HCT116 (cell line): ENCODE measurements at regions not wholly inside any gene's neighbourhood (a gene's known extent, or its start where the extent isn't known, plus 50 kb on each side); places are given as distances from the start of the nearest gene placed in this dataset.

Experiments used
- ATF3 ChIP-seq: IDR thresholded peaks from 2 replicates; pipeline ENCODE4 v1.6.1; 2012
- CEBPB ChIP-seq: IDR thresholded peaks from 2 replicates; pipeline ENCODE4 v1.6.1; 2012; ENCODE audit warnings: low read depth
- CTCF ChIP-seq, 3 experiments: fragments of 200-600 bp in 1 of 3; sonication (generic) in 1 of 3; IDR thresholded peaks in 2 of 3; conservative IDR thresholded peaks in 1 of 3; 2 replicates each; pipeline ENCODE4 v1.5.1; 2012 to 2017; ENCODE audit warnings: low read depth in 2 of 3, low read length in 2 of 3, antibody characterized with exemption in 1 of 3, borderline replicate concordance in 1 of 3, control low read depth in 1 of 3, mild to moderate bottlenecking in 1 of 3, mixed read lengths in 1 of 3, mixed run types in 1 of 3, moderate library complexity in 1 of 3; ENCODE audit not compliant: insufficient read depth in 1 of 3
- EGR1 ChIP-seq: IDR thresholded peaks from 2 replicates; pipeline ENCODE4 v1.6.1; 2012; ENCODE audit warnings: low read depth
- EZH2 ChIP-seq: fragments of 200-600 bp; sonication (generic); IDR thresholded peaks from 2 replicates; pipeline ENCODE4 v1.6.1; 2017; ENCODE audit warnings: antibody characterized with exemption, mixed run types
- EZH2phosphoT487 ChIP-seq: fragments of 200-600 bp; IDR thresholded peaks from 2 replicates; pipeline ENCODE4 v1.6.1; 2018; ENCODE audit warnings: antibody characterized with exemption, borderline replicate concordance
- POLR2A ChIP-seq: IDR thresholded peaks from 2 replicates; pipeline ENCODE4 v1.7.0; 2011; ENCODE audit warnings: borderline replicate concordance; ENCODE audit not compliant: insufficient read depth, insufficient read length; ENCODE audit errors: extremely low read depth
- POLR2AphosphoS5 ChIP-seq: IDR thresholded peaks from 2 replicates; pipeline ENCODE4 v1.6.1; 2011; ENCODE audit warnings: mild to moderate bottlenecking, low read depth, low read length, moderate library complexity
- RAD21 ChIP-seq: IDR thresholded peaks from 2 replicates; pipeline ENCODE4 v1.6.1; 2012; ENCODE audit warnings: low read depth, mild to moderate bottlenecking
- REST ChIP-seq: IDR thresholded peaks from 2 replicates; pipeline ENCODE4 v1.6.1; 2012; ENCODE audit warnings: low read depth
- SIN3A ChIP-seq: IDR thresholded peaks from 2 replicates; pipeline ENCODE4 v1.6.1; 2012; ENCODE audit warnings: low read depth
- TCF7L2 ChIP-seq: IDR thresholded peaks from 2 replicates; pipeline ENCODE4 v1.7.0; 2011; ENCODE audit warnings: borderline replicate concordance, inconsistent platforms; ENCODE audit not compliant: insufficient read depth, insufficient read length; ENCODE audit errors: extremely low read depth
- YY1 ChIP-seq: IDR thresholded peaks from 2 replicates; pipeline ENCODE4 v1.6.1; 2011; ENCODE audit warnings: low read length, low read depth, moderate library complexity, mild to moderate bottlenecking; ENCODE audit not compliant: insufficient replicate concordance; ENCODE audit errors: extremely low read depth
- ZNF274 ChIP-seq: fragments of 200-500 bp; sonication (Bioruptor generic); IDR thresholded peaks from 2 replicates; pipeline ENCODE4 v1.6.1; 2014; ENCODE audit warnings: mild to moderate bottlenecking, low read depth, low read length, inconsistent platforms

- TF ChIP-seq EZH2phosphoT487 (no peak), CTCF (IDR thresholded peaks at IDR 0.05 in 2 of 3, conservative IDR thresholded peaks at IDR 0.05 in 1 of 3; ENCODE audit: borderline replicate concordance in 1 of 3, insufficient read depth in 1 of 3, low read depth in 2 of 3, low read length in 2 of 3) (no peak), POLR2AphosphoS5 (no peak), REST (no peak), SIN3A (no peak), POLR2A (no peak), ZNF274 (no peak), EZH2 (no peak), YY1 (no peak), ATF3 (no peak), EGR1 (no peak), CEBPB (no peak), TCF7L2 (no peak), RAD21 (no peak)
These were observed 718.1 kb upstream of the CDH6 start for GRCh38 chr5:30475429-30475828.
